Activated naive CD4-positive, alpha-beta T cell treated with anti-CD3 and anti-CD28 coated beads, Interleukin-2, amount 50 U/mL, for 72 hours (primary cell): ENCODE measurements at regions not wholly inside any gene's neighbourhood (a gene's known extent, or its start where the extent isn't known, plus 50 kb on each side); places are given as distances from the start of the nearest gene placed in this dataset.

ENCODE experiments used
- ATAC-seq, 2 donors: fragments of 150-1000 bp; cut with Tn5 transposase; 2 replicates each; pipeline ENCODE4 v1.10.0; 2021; ENCODE audit warnings: mild to moderate bottlenecking in 2 of 2, moderate library complexity in 2 of 2
- DNase-seq, 2 donors: peaks; one replicate each; pipeline ENCODE4 v3.0.0; 2021 to 2022; ENCODE audit warnings: low spot score in 2 of 2
- H3K27ac Mint-ChIP-seq, 2 donors: one replicate each; pipeline ENCODE4 v1.8.0; 2022; ENCODE audit warnings: mild to moderate bottlenecking in 2 of 2, mixed read lengths in 2 of 2
- H3K36me3 Mint-ChIP-seq, 2 donors: one replicate each; pipeline ENCODE4 v1.8.0; 2022; ENCODE audit warnings: mixed read lengths in 2 of 2
- H3K9me3 Mint-ChIP-seq, 2 donors: one replicate each; pipeline ENCODE4 v1.8.0; 2022; ENCODE audit warnings: mixed read lengths in 2 of 2

DNA sequence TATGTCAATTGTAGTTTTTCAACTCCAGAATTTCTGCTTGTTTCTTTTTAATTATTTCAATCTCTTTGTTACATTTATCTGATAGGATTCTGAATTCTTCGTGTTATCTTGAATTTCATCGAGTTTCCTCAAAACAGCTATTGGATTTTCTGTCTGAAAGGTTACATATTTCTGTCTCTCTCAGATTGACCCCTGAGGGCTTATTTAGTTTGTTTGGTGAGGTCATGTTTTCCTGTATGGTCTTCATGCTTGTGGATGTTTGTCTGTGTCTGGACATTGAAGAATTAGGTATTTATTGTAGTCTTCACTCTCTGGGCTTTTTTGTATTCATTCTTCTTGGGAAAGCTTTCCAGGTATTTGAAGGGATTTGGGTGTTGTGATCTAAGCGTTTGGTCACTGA, 85.6 kb downstream of the SNAPC1 start:
- no peak for ATAC-seq
- Mint-ChIP-seq H3K36me3 (no peaks in the 10 kb centered on the region), H3K9me3 (peaks cover 0 to 4% of the 10 kb centered on the region in 2 donors), H3K27ac (no peak overlapping the region)
- no peak for DNase-seq

GRCh38 chr14:61854898-61855297, 92.7 kb downstream of the SNAPC1 start:
- Mint-ChIP-seq H3K27ac (no peak overlapping the region), H3K36me3 (no peaks in the 10 kb centered on the region), H3K9me3 (peaks cover 0 to 4% of the 10 kb centered on the region in 2 donors)
- ATAC-seq (no peak), DNase-seq (no peak)

DNA sequence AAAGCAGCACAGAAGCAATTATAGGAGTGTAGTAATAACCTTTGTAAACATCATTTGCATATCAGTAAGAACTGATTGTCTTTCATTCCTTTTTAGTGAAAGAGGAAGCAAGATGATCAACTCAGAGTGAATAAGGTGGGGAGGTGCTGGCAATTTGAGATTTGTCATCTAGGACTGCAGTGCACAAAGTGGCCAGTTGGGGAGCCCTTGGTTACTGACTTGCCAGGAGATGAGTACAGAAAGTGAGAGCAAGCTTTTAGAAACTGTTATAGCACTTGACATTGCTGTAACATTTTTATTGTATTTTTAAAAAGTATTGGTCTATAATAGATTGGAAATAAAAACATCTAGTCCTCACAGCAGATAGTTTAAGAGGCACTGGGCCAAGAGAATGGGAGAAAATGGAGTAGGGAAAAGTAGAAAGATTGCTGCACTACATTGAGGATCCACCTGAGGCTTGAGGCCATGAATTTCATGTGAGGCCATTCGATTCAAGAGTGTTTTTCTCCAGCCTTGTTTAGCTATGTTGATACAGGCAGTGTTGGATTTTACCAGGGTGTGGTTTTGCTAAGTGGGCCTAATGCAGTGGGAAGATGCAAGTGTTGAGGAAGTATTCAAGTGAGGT, 98.2 kb downstream of the SNAPC1 start:
- ATAC-seq (peak; percentile 87 to 88), DNase-seq (peak in 1 of 2 donors; percentile 68)
- Mint-ChIP-seq H3K27ac (no peak overlapping the region), H3K9me3 (no peaks in the 10 kb centered on the region), H3K36me3 (no peaks in the 10 kb centered on the region)

DNA sequence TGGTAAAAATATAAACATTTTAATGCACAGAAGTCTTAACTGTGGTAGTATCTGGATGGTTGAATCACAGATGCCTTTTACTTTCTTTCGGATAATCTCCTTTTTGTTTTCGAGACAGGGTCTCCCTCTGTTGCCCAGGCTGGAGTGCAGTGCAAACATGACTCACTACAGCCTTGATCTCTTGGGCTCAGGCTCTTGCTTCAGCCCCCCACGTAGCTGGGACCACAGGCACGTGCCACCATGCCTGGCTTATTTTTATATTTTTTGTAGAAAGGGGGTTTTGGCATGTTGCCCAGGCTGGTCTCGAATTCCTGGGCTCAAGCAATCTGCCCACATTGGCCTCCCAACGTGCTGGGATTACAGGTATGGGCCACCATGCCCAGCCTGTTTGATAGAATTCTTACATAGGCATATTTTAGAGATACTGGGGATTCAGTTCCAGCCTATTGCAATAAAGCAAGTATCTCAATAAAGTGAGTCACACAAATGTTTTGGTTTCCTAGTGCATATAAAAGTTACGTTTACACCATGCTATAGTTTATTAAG, 99.2 kb downstream of the SNAPC1 start:
- H3K9me3 Mint-ChIP-seq = no peaks in the 10 kb centered on the region
- H3K27ac Mint-ChIP-seq = no peak overlapping the region
- ATAC-seq = no peak
- no peak for DNase-seq
- H3K36me3 Mint-ChIP-seq = no peaks in the 10 kb centered on the region

- Mint-ChIP-seq H3K36me3 (no peaks in the 10 kb centered on the region), H3K9me3 (no peaks in the 10 kb centered on the region), H3K27ac (no peak overlapping the region)
- no peak for DNase-seq
- ATAC-seq = no peak
Observed at GRCh38 chr14:61864329-61864898, 102.2 kb downstream of the SNAPC1 start.

GRCh38 chr14:61866932-61867920, 105.0 kb downstream of the SNAPC1 start:
- Mint-ChIP-seq H3K27ac (no peak overlapping the region), H3K36me3 (peaks cover 10 to 16% of the 10 kb centered on the region in 2 donors), H3K9me3 (peaks cover 11 to 12% of the 10 kb centered on the region in 2 donors)
- no peak for DNase-seq
- ATAC-seq = no peak

GRCh38 chr14:61868846-61869245, 106.6 kb downstream of the SNAPC1 start:
- ATAC-seq (no peak), DNase-seq (no peak)
- Mint-ChIP-seq H3K9me3 (peaks cover 11 to 12% of the 10 kb centered on the region in 2 donors), H3K27ac (no peak overlapping the region), H3K36me3 (peaks cover 10 to 16% of the 10 kb centered on the region in 2 donors)

GRCh38 chr14:61870163-61870562, 107.9 kb downstream of the SNAPC1 start:
- ATAC-seq (no peak), DNase-seq (no peak)
- H3K27ac Mint-ChIP-seq = no peak overlapping the region
- H3K36me3 Mint-ChIP-seq = peaks cover 10 to 16% of the 10 kb centered on the region in 2 donors
- peaks cover 11 to 12% of the 10 kb centered on the region in 2 donors for H3K9me3 Mint-ChIP-seq

DNA sequence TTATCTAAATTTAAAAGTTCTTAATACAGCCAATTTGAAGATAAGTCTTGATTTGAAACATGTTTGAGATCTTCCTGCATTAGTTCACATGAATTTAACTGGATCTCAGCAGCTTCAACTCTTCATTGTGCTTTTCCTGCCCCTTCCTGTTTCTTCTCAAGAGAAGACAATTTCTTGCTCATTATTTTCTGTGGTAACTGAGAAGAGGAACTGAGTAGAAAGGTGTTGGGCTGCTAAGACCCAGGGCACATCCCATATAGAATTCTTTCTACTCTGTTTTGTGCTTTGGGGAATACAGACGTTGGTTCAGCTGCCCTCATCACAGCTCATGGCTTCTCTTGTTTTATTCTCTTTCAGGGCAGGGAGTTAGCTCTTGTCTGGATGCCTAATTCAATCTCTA, 110.2 kb downstream of the SNAPC1 start:
- Mint-ChIP-seq H3K27ac (no peak overlapping the region), H3K9me3 (peaks cover 11 to 12% of the 10 kb centered on the region in 2 donors), H3K36me3 (peaks cover 10 to 16% of the 10 kb centered on the region in 2 donors)
- ATAC-seq = no peak
- no peak for DNase-seq

DNA sequence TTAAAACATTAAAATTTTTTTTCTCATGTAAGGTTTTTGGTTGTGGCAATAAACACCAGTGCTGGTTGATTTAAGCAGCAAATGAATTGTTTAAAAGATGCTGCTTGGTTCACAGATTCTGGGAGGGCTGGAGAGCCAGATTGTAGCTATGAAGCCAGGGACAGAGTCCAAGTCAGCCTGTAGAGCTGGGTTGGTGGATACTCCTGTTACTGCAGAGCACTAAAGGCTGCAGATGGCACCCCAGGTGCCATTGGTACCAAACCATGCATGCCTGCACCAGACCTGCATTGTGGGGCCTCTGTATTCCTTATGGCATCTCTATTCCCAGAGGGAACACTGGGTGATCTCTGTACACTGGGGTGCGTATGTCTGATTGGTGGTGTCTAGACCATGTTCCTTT, 113.3 kb downstream of the SNAPC1 start:
- ATAC-seq (no peak), DNase-seq (no peak)
- H3K27ac Mint-ChIP-seq = no peak overlapping the region
- H3K9me3 Mint-ChIP-seq = peaks cover 5 to 6% of the 10 kb centered on the region in 2 donors
- peaks cover 6 to 10% of the 10 kb centered on the region in 2 donors for H3K36me3 Mint-ChIP-seq

GRCh38 chr14:61876362-61877034, 114.3 kb downstream of the SNAPC1 start:
- DNase-seq (no peak), ATAC-seq (peak in 1 of 2 donors; percentile 32)
- Mint-ChIP-seq H3K36me3 (no peaks in the 10 kb centered on the region), H3K27ac (no peak overlapping the region), H3K9me3 (no peaks in the 10 kb centered on the region)

GRCh38 chr14:61877035-61877390, 114.8 kb downstream of the SNAPC1 start:
- no peak for DNase-seq
- no peaks in the 10 kb centered on the region for H3K9me3 Mint-ChIP-seq
- no peak overlapping the region for H3K27ac Mint-ChIP-seq
- ATAC-seq = no peak
- no peaks in the 10 kb centered on the region for H3K36me3 Mint-ChIP-seq

GRCh38 chr14:61877768-61878167, 115.5 kb downstream of the SNAPC1 start:
- Mint-ChIP-seq H3K9me3 (no peaks in the 10 kb centered on the region), H3K36me3 (no peaks in the 10 kb centered on the region), H3K27ac (no peak overlapping the region)
- DNase-seq (no peak), ATAC-seq (no peak)

DNA sequence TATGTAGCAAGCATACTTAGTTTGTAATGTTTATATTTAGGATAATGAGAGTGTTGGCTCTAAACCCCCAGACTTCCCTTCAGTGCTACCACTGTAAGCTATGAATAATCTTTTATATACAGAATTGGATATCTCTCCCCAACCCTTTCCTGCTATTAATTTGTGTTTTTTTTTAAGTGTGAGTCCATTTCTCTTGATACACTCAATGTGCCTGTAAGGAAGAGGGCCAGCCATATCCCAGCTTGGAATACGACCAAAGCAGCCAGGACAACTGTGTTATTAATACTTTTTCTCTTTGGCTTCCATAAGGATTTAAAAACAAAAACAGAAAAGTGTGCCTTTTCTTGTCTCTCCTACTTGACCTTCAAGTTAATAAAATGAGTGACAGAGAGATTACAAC, 116.7 kb downstream of the SNAPC1 start:
- no peaks in the 10 kb centered on the region for H3K36me3 Mint-ChIP-seq
- H3K9me3 Mint-ChIP-seq = no peaks in the 10 kb centered on the region
- DNase-seq (no peak), ATAC-seq (no peak)
- no peak overlapping the region for H3K27ac Mint-ChIP-seq

DNA sequence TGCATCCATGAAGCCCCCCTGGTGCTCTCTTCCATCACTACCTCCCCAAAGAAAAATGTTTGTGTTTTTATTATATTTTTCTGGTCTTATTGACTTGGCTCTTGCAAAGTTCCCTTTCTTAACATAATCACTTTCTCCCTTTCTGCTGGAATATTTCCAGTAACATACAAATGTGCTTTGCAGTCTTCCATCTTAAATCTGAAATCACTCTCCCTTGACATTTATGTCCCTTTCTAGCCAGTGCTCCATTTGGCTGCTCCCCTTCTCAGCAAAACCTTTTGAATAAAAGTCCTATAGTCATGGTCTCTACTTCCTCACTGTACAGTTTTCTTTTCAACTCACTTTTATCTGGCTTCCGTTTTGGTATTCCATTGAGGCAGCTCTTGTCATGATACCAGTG, 118.8 kb downstream of the SNAPC1 start:
- ATAC-seq (no peak), DNase-seq (no peak)
- H3K9me3 Mint-ChIP-seq = no peaks in the 10 kb centered on the region
- no peaks in the 10 kb centered on the region for H3K36me3 Mint-ChIP-seq
- no peak overlapping the region for H3K27ac Mint-ChIP-seq

DNA sequence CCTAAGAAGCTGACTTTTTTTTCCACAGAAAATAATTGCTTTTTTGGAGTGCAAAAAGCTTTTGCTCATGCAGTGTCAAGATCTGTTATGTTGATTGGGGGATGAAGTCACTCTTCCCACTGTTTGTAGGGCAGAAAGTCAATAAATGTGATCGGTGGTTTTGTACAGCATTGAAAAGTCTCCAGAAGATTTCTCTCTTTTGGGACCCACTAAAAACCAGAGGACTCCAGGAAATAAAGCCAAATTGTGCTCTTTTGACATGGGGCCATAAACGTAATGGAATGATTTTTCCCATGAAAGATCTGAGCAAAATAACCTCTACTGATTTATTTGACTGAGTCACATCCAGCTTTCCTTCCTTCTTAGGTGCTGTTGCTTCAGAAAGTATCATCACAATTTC, 122.5 kb downstream of the SNAPC1 start:
- Mint-ChIP-seq H3K36me3 (peaks cover 3 to 10% of the 10 kb centered on the region in 2 donors), H3K9me3 (peaks cover 4 to 9% of the 10 kb centered on the region in 2 donors), H3K27ac (no peak overlapping the region)
- ATAC-seq = no peak
- no peak for DNase-seq
